PC-9 (cell line): ENCODE measurements at regions not wholly inside any gene's neighbourhood (a gene's known extent, or its start where the extent isn't known, plus 50 kb on each side); places are given as distances from the start of the nearest gene placed in this dataset.

ENCODE experiments used
- BruUV-seq: library from RNA; stranded (reverse); fragments of 400-500 nt; replicated peaks from 2 replicates; lab custom pipeline; 2021; lab: Mats Ljungman, UMichigan
- CTCF ChIA-PET: fragments of 300-600 bp; sonication (Branson Sonifier 250); formaldehyde crosslinking; loops from one replicate; lab custom pipeline; 2022; ENCODE audit warnings: antibody characterized with exemption; lab: Charles Lee
- POLR2A ChIA-PET: fragments of 300-600 bp; sonication (Branson Sonifier 250); formaldehyde crosslinking; loops from one replicate; lab custom pipeline; 2022; ENCODE audit warnings: antibody characterized with exemption; ENCODE audit not compliant: unreplicated experiment; lab: Charles Lee
- DNase-seq, 2 experiments: peaks; one replicate each; pipeline versions ENCODE4 v3.0.0 to v3.0.0-alpha.2; 2015 to 2022; ENCODE audit warnings: mixed read lengths in 1 of 2
- H2AFZ ChIP-seq: fragments of 200-600 bp; sonication (generic); 2 replicates; pipeline ENCODE4 v1.8.1; 2017; ENCODE audit warnings: antibody characterized with exemption
- H3F3A ChIP-seq: fragments of 200-600 bp; sonication (generic); 2 replicates; pipeline ENCODE4 v1.8.1; 2017; ENCODE audit warnings: antibody characterized with exemption, mild to moderate bottlenecking, low read depth; ENCODE audit not compliant: insufficient read depth
- H3K27ac ChIP-seq: fragments of 200-600 bp; sonication (generic); 2 replicates; pipeline ENCODE4 v1.6.1; 2016; ENCODE audit warnings: mixed run types
- H3K27me3 ChIP-seq: fragments of 200-600 bp; sonication (generic); 2 replicates; pipeline ENCODE4 v1.6.1; 2016; ENCODE audit warnings: low read depth, mixed run types; ENCODE audit not compliant: insufficient read depth
- H3K36me3 ChIP-seq: fragments of 200-600 bp; sonication (generic); 2 replicates; pipeline ENCODE4 v1.6.1; 2016; ENCODE audit warnings: low read depth, mixed run types
- H3K4me1 ChIP-seq: fragments of 200-600 bp; sonication (generic); replicated peaks from 2 replicates; pipeline ENCODE4 v1.6.1; 2016; ENCODE audit warnings: mixed run types; ENCODE audit not compliant: insufficient read depth
- H3K4me2 ChIP-seq: fragments of 200-600 bp; sonication (generic); 2 replicates; pipeline ENCODE4 v1.6.1; 2017; ENCODE audit warnings: mixed run types
- H3K4me3 ChIP-seq: fragments of 200-600 bp; sonication (generic); 2 replicates; pipeline ENCODE4 v1.6.1; 2016; ENCODE audit warnings: mixed run types
- H3K79me2 ChIP-seq: fragments of 200-600 bp; sonication (generic); 2 replicates; pipeline ENCODE4 v1.6.1; 2017; ENCODE audit warnings: low read depth, mixed run types
- H3K9me2 ChIP-seq: fragments of 200-600 bp; sonication (generic); 2 replicates; pipeline ENCODE4 v1.8.1; 2017; ENCODE audit warnings: mild to moderate bottlenecking; ENCODE audit not compliant: insufficient read depth
- H3K9me3 ChIP-seq: fragments of 200-600 bp; sonication (generic); 2 replicates; pipeline ENCODE4 v1.8.1; 2016; ENCODE audit warnings: low read depth; ENCODE audit not compliant: insufficient read depth
- H4K20me1 ChIP-seq: fragments of 200-600 bp; sonication (generic); 2 replicates; pipeline ENCODE4 v1.8.1; 2017; ENCODE audit not compliant: insufficient read depth
- EZH2 ChIP-seq: fragments of 200-600 bp; sonication (generic); IDR thresholded peaks from 2 replicates; pipeline ENCODE4 v1.8.0; 2017; ENCODE audit warnings: antibody characterized with exemption, low read depth
- intact Hi-C: fragments of 100-400 bp; cut with micrococcal nuclease; formaldehyde crosslinking; loops from one replicate; pipeline ENCODE4 v1.10.0; 2022; ENCODE audit not compliant: unreplicated experiment
- TF ChIP-seq, protein P1 (sequence below): fragments of 200-600 bp; sonication (generic); conservative IDR thresholded peaks from 2 replicates; pipeline ENCODE4 v1.6.1; 2017; ENCODE audit warnings: mixed run types, antibody characterized with exemption, mild to moderate bottlenecking, moderate library complexity

DNA sequence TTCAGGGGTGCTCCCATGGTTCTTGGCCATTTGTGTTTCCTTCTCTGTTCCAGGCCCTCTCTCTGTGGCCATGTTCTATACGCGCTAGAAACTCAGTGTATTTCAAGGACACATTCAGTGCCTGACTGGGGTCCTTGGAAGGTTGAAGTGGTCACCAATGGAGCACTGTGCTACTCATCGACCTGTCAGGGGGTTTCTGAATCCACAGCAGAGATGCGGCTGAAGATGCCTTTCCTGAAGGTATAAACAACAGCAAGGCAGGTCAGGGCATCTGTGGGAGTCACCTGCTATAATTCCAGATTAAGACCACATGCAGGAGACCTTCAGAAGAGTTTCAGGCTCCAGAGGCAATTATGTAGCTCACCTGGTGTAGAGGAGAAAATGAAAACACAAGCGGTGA is 86.8 kb upstream of the MGMT start:
- H4K20me1 ChIP-seq: no peaks in the 10 kb centered on the region
- H3K4me3 ChIP-seq: no peak overlapping the region
- CTCF ChIA-PET: no interaction called here
- intact Hi-C loops: no loop called here
- H3K27me3 ChIP-seq: peaks cover 30% of the 10 kb centered on the region
- H3K9me3 ChIP-seq: no peaks in the 10 kb centered on the region
- no peak for DNase-seq
- BruUV-seq: no TSS peak
- H3K27ac ChIP-seq: no peak overlapping the region
- H3K4me1 ChIP-seq: no peaks in the 10 kb centered on the region
- H3K36me3 ChIP-seq: no peaks in the 10 kb centered on the region
- POLR2A ChIA-PET: no interaction called here
- no peak overlapping the region for H2AFZ ChIP-seq
- H3K79me2 ChIP-seq: no peaks in the 10 kb centered on the region
- H3F3A ChIP-seq: no peaks in the 10 kb centered on the region
- H3K4me2 ChIP-seq: no peak overlapping the region
- TF ChIP-seq EZH2: no peak
- TF ChIP-seq, protein P1, sequence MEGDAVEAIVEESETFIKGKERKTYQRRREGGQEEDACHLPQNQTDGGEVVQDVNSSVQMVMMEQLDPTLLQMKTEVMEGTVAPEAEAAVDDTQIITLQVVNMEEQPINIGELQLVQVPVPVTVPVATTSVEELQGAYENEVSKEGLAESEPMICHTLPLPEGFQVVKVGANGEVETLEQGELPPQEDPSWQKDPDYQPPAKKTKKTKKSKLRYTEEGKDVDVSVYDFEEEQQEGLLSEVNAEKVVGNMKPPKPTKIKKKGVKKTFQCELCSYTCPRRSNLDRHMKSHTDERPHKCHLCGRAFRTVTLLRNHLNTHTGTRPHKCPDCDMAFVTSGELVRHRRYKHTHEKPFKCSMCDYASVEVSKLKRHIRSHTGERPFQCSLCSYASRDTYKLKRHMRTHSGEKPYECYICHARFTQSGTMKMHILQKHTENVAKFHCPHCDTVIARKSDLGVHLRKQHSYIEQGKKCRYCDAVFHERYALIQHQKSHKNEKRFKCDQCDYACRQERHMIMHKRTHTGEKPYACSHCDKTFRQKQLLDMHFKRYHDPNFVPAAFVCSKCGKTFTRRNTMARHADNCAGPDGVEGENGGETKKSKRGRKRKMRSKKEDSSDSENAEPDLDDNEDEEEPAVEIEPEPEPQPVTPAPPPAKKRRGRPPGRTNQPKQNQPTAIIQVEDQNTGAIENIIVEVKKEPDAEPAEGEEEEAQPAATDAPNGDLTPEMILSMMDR: no peak
- H3K9me2 ChIP-seq: no peaks in the 10 kb centered on the region

DNA sequence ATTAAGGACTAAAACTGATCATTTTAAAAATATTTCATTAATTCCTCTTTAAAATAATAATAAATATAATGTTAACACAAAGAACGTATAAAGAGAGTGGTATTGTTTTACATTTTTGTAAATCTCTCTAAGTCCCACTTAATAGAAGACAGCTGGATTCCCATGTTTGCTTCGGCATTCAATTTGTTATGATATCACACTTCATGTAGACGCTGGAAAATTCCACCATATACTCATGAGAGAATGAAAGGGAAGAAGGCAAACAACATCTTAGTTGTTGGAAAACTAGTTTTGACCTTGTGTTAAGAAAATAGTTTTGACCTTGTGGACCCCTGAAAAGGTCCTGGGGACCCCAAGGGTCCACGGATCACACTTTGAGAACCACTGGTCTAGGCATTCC is 85.3 kb upstream of the MGMT start:
- H3K9me2 ChIP-seq: no peaks in the 10 kb centered on the region
- H3K27me3 ChIP-seq: peaks cover 26% of the 10 kb centered on the region
- H3K79me2 ChIP-seq: no peaks in the 10 kb centered on the region
- intact Hi-C loops: no loop called here
- POLR2A ChIA-PET: no interaction called here
- no peak overlapping the region for H3K4me2 ChIP-seq
- H3F3A ChIP-seq: no peaks in the 10 kb centered on the region
- DNase-seq: no peak
- no peaks in the 10 kb centered on the region for H3K36me3 ChIP-seq
- no peak overlapping the region for H2AFZ ChIP-seq
- BruUV-seq: no TSS peak
- CTCF ChIA-PET: no interaction called here
- no peaks in the 10 kb centered on the region for H4K20me1 ChIP-seq
- H3K9me3 ChIP-seq: no peaks in the 10 kb centered on the region
- TF ChIP-seq EZH2: no peak
- TF ChIP-seq, protein P1: no peak
- no peak overlapping the region for H3K4me3 ChIP-seq
- H3K27ac ChIP-seq: no peak overlapping the region
- no peaks in the 10 kb centered on the region for H3K4me1 ChIP-seq

DNA sequence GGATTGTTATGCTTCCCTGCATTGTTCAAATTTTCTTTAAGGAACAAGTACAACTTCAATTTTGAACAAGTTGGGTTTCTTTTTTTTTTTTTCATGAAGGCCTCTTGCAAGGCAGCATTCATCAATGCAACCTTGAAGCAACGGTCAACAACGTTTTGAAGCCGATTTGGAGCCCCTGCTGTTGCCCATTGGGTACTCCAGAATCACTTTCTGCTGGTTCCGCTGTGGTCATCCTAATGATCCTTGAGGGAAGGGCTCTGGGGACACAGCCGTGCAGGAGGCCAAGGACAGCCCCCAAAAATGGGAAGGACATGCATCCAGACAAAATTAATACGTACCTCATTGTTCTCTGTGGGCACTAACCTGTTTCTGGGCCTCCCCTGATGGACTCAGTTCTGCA is 84.6 kb upstream of the MGMT start:
- peaks cover 21% of the 10 kb centered on the region for H3K27me3 ChIP-seq
- H3K36me3 ChIP-seq: no peaks in the 10 kb centered on the region
- H2AFZ ChIP-seq: no peak overlapping the region
- H3K79me2 ChIP-seq: no peaks in the 10 kb centered on the region
- no peaks in the 10 kb centered on the region for H3K9me2 ChIP-seq
- DNase-seq: no peak
- BruUV-seq: no TSS peak
- H3K4me2 ChIP-seq: no peak overlapping the region
- H3K4me1 ChIP-seq: no peaks in the 10 kb centered on the region
- H3K9me3 ChIP-seq: no peaks in the 10 kb centered on the region
- intact Hi-C loops: no loop called here
- no peaks in the 10 kb centered on the region for H3F3A ChIP-seq
- TF ChIP-seq, protein P1: no peak
- no peak for TF ChIP-seq EZH2
- H4K20me1 ChIP-seq: no peaks in the 10 kb centered on the region
- no peak overlapping the region for H3K4me3 ChIP-seq
- POLR2A ChIA-PET: no interaction called here
- H3K27ac ChIP-seq: no peak overlapping the region
- CTCF ChIA-PET: no interaction called here
